Panc1 (cell line): ENCODE measurements at regions not wholly inside any gene's neighbourhood (a gene's known extent, or its start where the extent isn't known, plus 50 kb on each side); places are given as distances from the start of the nearest gene placed in this dataset.

ENCODE experiments used
- ATAC-seq: fragments of 200-7000 bp; cut with Tn5 transposase; 2 replicates; pipeline ENCODE4 v1.9.1; 2020; ENCODE audit warnings: mild to moderate bottlenecking, moderate library complexity
- BruUV-seq: library from RNA; stranded (reverse); fragments of 400-500 nt; replicated peaks from 2 replicates; lab custom pipeline; 2021; lab: Mats Ljungman, UMichigan
- CTCF ChIA-PET: fragments of 300-600 bp; sonication (Branson Sonifier 250); formaldehyde crosslinking; loops from one replicate; lab custom pipeline; 2022; ENCODE audit warnings: antibody characterized with exemption; lab: Charles Lee
- POLR2A ChIA-PET: fragments of 300-600 bp; sonication (Branson Sonifier 250); formaldehyde crosslinking; loops from one replicate; lab custom pipeline; 2022; ENCODE audit warnings: antibody characterized with exemption; lab: Charles Lee
- DNase-seq: peaks from one replicate; pipeline ENCODE4 v3.0.0-alpha.2; 2010; ENCODE audit warnings: low read depth, low spot score
- H3K27ac ChIP-seq: 2 replicates; pipeline ENCODE4 v1.5.1; 2011; ENCODE audit warnings: mild to moderate bottlenecking, low read length, inconsistent platforms
- H3K27me3 ChIP-seq: fragments of 200-500 bp; sonication (Bioruptor generic); 2 replicates; pipeline ENCODE4 v1.6.0; 2014; ENCODE audit warnings: low read length, inconsistent platforms; ENCODE audit not compliant: control insufficient read depth, insufficient read depth
- H3K36me3 ChIP-seq: fragments of 200-500 bp; sonication (Bioruptor generic); 2 replicates; pipeline ENCODE4 v1.5.1; 2014; ENCODE audit warnings: inconsistent platforms, mild to moderate bottlenecking, low read length, moderate library complexity; ENCODE audit not compliant: control insufficient read depth, insufficient read depth
- H3K4me1 ChIP-seq: 2 replicates; pipeline ENCODE4 v1.5.1; 2011; ENCODE audit warnings: inconsistent platforms, mild to moderate bottlenecking, low read length, moderate library complexity; ENCODE audit not compliant: control insufficient read depth, insufficient read depth
- H3K4me3 ChIP-seq, 2 experiments: 2 replicates each; pipeline ENCODE4 v1.5.1; 2011 to 2012; ENCODE audit warnings: low read depth in 2 of 2, low read length in 2 of 2, mild to moderate bottlenecking in 2 of 2, inconsistent platforms in 1 of 2, moderate library complexity in 1 of 2
- H3K9me3 ChIP-seq: fragments of 200-500 bp; sonication (Bioruptor generic); 2 replicates; pipeline ENCODE4 v1.5.1; 2014; ENCODE audit warnings: low read depth, mild to moderate bottlenecking, inconsistent platforms, low read length, moderate library complexity; ENCODE audit not compliant: control insufficient read depth, insufficient read depth
- CTCF ChIP-seq: fragments of 450-650 bp; IDR thresholded peaks from 2 replicates; pipeline ENCODE4 v1.5.1; 2017; ENCODE audit warnings: mild to moderate bottlenecking
- POLR2AphosphoS5 ChIP-seq: IDR thresholded peaks from 2 replicates; pipeline ENCODE4 v1.6.1; 2012; ENCODE audit warnings: mild to moderate bottlenecking, low read depth, low read length, moderate library complexity
- REST ChIP-seq, 2 experiments: IDR thresholded peaks; 2 replicates each; pipeline ENCODE4 v1.6.1; 2011 to 2012; ENCODE audit warnings: low read depth in 2 of 2, control low read depth in 1 of 2, low read length in 1 of 2, mild to moderate bottlenecking in 1 of 2, moderate library complexity in 1 of 2; ENCODE audit not compliant: insufficient read depth in 1 of 2
- SIN3A ChIP-seq: IDR thresholded peaks from 2 replicates; pipeline ENCODE4 v1.6.1; 2012; ENCODE audit warnings: low read depth, mild to moderate bottlenecking, low read length, moderate library complexity, borderline replicate concordance; ENCODE audit not compliant: insufficient read depth
- TCF7L2 ChIP-seq: IDR thresholded peaks from 2 replicates; pipeline ENCODE4 v1.6.1; 2011; ENCODE audit warnings: mild to moderate bottlenecking, low read depth, low read length, inconsistent platforms
- in situ Hi-C: cut with HindIII; loops from 2 replicates; pipeline ENCODE4 v1.10.0; 2016; ENCODE audit warnings: low sequenced_read_pairs, low pct_unique_long_range_greater_than_20kb
- intact Hi-C: fragments of 100-400 bp; cut with micrococcal nuclease; formaldehyde crosslinking; loops from one replicate; pipeline ENCODE4 v1.10.0; 2022; ENCODE audit not compliant: unreplicated experiment

- Histone ChIP-seq H3K4me1 (no peaks in the 10 kb centered on the region), H3K27me3 (no peaks in the 10 kb centered on the region; the same call in 1 of the 2 replicates), H3K27ac (no peak overlapping the region), H3K36me3 (no peaks in the 10 kb centered on the region), H3K9me3 (no peaks in the 10 kb centered on the region), H3K4me3 (no peak overlapping the region)
- DNase-seq: no peak
- ChIA-PET POLR2A (no interaction called here), CTCF (no interaction called here)
- intact Hi-C loops: no loop called here
- ATAC-seq: no peak
- no TSS peak for BruUV-seq
- TF ChIP-seq SIN3A (no peak), POLR2AphosphoS5 (no peak), TCF7L2 (no peak), REST (IDR thresholded peaks at IDR 0.05; ENCODE audit: insufficient read depth in 1 of 2, low read depth in 2 of 2, low read length in 1 of 2) (no peak)
- in situ Hi-C loops: no loop called here
These were observed 307.7 kb downstream of the AJAP1 start for GRCh38 chr1:4961935-4962645.

- POLR2A ChIA-PET: no interaction called here
- ATAC-seq (no peak), DNase-seq (no peak)
- no peak overlapping the region for H3K4me3 ChIP-seq
- H3K27me3 ChIP-seq: no peaks in the 10 kb centered on the region; the same call in 1 of the 2 replicates
- no peaks in the 10 kb centered on the region for H3K36me3 ChIP-seq
- no peaks in the 10 kb centered on the region for H3K4me1 ChIP-seq
- no TSS peak for BruUV-seq
- intact Hi-C loops (no loop called here), in situ Hi-C loops (no loop called here)
- TF ChIP-seq TCF7L2: no peak
- no peak for TF ChIP-seq REST (IDR thresholded peaks at IDR 0.05; ENCODE audit: insufficient read depth in 1 of 2, low read depth in 2 of 2, low read length in 1 of 2)
- no peak for TF ChIP-seq CTCF
- no peak for TF ChIP-seq SIN3A
- TF ChIP-seq POLR2AphosphoS5: no peak
- CTCF ChIA-PET: no interaction called here
- H3K9me3 ChIP-seq: no peaks in the 10 kb centered on the region
- no peak overlapping the region for H3K27ac ChIP-seq
These were observed 306.5 kb downstream of the AJAP1 start for GRCh38 chr1:4960782-4961475.
